MCF 10A (cell line): ENCODE measurements at regions not wholly inside any gene's neighbourhood (a gene's known extent, or its start where the extent isn't known, plus 50 kb on each side); places are given as distances from the start of the nearest gene placed in this dataset.

ENCODE experiments used
- BruUV-seq: library from RNA; stranded (reverse); fragments of 400-500 nt; replicated peaks from 2 replicates; lab custom pipeline; 2021; lab: Mats Ljungman, UMichigan
- CTCF ChIA-PET: fragments of 300-600 bp; sonication (Branson Sonifier 250); formaldehyde crosslinking; extraction: SDS; loops from one replicate; lab custom pipeline; 2021; ENCODE audit warnings: antibody characterized with exemption, inconsistent platforms; lab: Yijun Ruan, JAX
- POLR2A ChIA-PET: fragments of 300-600, 350-650 bp; sonication (Branson Sonifier 250); formaldehyde crosslinking; extraction: SDS; loops from one replicate; lab custom pipeline; 2020; ENCODE audit warnings: antibody characterized with exemption, inconsistent platforms; lab: Yijun Ruan, JAX
- DNase-seq: peaks from one replicate; pipeline ENCODE4 v3.0.0-alpha.2; 2018; ENCODE audit not compliant: unreplicated experiment
- H3K27ac Mint-ChIP-seq: one replicate; pipeline ENCODE4 v1.8.0; 2022; ENCODE audit warnings: mild to moderate bottlenecking, low read depth, mixed read lengths; ENCODE audit not compliant: unreplicated experiment
- H3K27me3 Mint-ChIP-seq: one replicate; pipeline ENCODE4 v1.8.0; 2022; ENCODE audit warnings: mixed read lengths; ENCODE audit not compliant: insufficient read depth, unreplicated experiment
- H3K36me3 Mint-ChIP-seq: one replicate; pipeline ENCODE4 v1.8.0; 2022; ENCODE audit warnings: mild to moderate bottlenecking, moderate library complexity, mixed read lengths; ENCODE audit not compliant: insufficient read depth, unreplicated experiment
- H3K4me1 Mint-ChIP-seq: one replicate; pipeline ENCODE4 v1.8.0; 2022; ENCODE audit warnings: mixed read lengths; ENCODE audit not compliant: insufficient read depth, unreplicated experiment
- H3K4me3 Mint-ChIP-seq: one replicate; pipeline ENCODE4 v1.8.0; 2022; ENCODE audit warnings: mild to moderate bottlenecking, moderate library complexity, mixed read lengths; ENCODE audit not compliant: unreplicated experiment
- H3K9me3 Mint-ChIP-seq: one replicate; pipeline ENCODE4 v1.8.0; 2022; ENCODE audit warnings: mixed read lengths; ENCODE audit not compliant: unreplicated experiment
- CTCF ChIP-seq: fragments of 200-600 bp; IDR thresholded peaks from one replicate; pipeline ENCODE4 v1.8.0; 2022; ENCODE audit warnings: antibody characterized with exemption, mild to moderate bottlenecking; ENCODE audit not compliant: unreplicated experiment
- intact Hi-C: fragments of 100-400 bp; cut with micrococcal nuclease; formaldehyde crosslinking; loops from 2 replicates; pipeline ENCODE4 v1.14.1; 2022

DNA sequence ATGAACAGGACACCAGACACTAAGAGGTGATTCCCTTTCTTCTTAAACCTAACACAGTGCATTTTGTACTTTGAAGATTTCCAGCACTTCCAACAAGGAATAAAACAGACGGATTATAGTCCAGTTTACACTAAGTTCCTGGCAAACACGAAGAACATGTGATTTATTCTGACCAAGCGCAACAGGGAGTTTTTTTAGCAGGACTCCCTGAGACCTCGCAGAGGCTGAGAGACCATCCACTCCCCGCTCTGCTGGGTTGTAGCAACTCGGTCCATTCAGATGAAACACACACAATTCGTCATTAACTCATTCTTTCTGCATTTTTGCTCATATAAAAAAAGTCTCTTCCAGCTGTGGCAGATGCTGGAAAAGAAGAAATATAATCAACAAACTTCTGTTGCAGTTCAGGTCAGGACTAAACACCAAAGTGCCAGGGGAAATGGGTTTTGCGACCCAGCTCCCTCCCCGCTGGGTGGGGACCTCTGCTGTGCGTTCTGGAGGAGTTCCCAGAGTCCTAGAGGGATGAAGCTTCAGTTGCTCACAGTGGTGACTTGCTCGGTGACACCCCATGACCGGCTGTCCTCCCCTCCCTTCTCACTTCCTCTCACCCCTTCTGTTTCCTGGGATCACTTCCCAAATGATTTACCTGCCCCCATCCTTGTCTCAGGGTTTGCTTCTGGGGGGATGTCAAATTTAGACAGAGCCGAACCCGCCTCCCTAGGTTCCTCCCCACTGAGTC is 52.5 kb downstream of the KCNF1 start:
- Mint-ChIP-seq H3K4me3 (no peak overlapping the region), H3K9me3 (no peaks in the 10 kb centered on the region), H3K27ac (no peak overlapping the region), H3K27me3 (peaks cover 71% of the 10 kb centered on the region), H3K36me3 (no peaks in the 10 kb centered on the region), H3K4me1 (peaks cover 9% of the 10 kb centered on the region)
- ChIA-PET CTCF (no interaction called here), POLR2A (interaction anchor here (0.5 kb wide), 1 partner anchor 1340 kb away, joined by 3 read pairs; no protein-coding TSS in a partner anchor)
- no peak for TF ChIP-seq CTCF
- no TSS peak for BruUV-seq
- no peak for DNase-seq
- intact Hi-C loops, result no loop called here

- Mint-ChIP-seq H3K27ac (no peak overlapping the region), H3K9me3 (no peaks in the 10 kb centered on the region), H3K27me3 (peaks cover 80% of the 10 kb centered on the region), H3K36me3 (no peaks in the 10 kb centered on the region), H3K4me1 (peaks cover 9% of the 10 kb centered on the region), H3K4me3 (no peak overlapping the region)
- no peak for TF ChIP-seq CTCF
- ChIA-PET CTCF (interaction anchor here (0.6 kb wide), 2 partner anchors 12 to 64 kb away, joined by 3 to 4 read pairs; no protein-coding TSS in a partner anchor), POLR2A (no interaction called here)
- BruUV-seq, result no TSS peak
- no peak for DNase-seq
- intact Hi-C loops, result no loop called here
Observed at GRCh38 chr2:10965241-10965843, 53.6 kb downstream of the KCNF1 start.

DNA sequence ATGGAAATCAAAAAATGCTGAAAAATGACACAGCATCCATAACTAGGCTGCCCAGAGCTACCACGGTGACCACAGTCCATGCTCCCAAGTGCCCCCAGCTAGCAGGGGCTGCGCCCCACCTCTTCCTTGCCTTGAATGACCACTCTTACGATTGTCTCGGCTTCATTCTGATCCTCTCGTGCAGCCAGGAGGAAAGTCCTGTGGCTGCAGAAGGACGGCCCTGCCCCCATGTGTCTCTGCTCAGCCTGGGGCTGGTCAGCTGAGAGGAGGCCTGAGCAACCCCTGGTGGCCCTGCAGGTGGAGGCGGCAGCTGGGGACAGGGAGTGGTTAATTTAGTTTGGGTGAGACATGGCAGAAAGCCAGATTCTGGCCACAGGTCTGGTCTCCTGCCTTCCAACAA is 54.3 kb downstream of the KCNF1 start:
- TF ChIP-seq CTCF, result no peak
- no peak overlapping the region for H3K4me3 Mint-ChIP-seq
- peaks cover 9% of the 10 kb centered on the region for H3K4me1 Mint-ChIP-seq
- CTCF ChIA-PET, result interaction anchor here (0.6 kb wide), 1 partner anchor 65 kb away, joined by 3 read pairs; no protein-coding TSS in a partner anchor
- no peaks in the 10 kb centered on the region for H3K36me3 Mint-ChIP-seq
- intact Hi-C loops, result no loop called here
- H3K27ac Mint-ChIP-seq, result no peak overlapping the region
- POLR2A ChIA-PET, result no interaction called here
- peaks cover 83% of the 10 kb centered on the region for H3K27me3 Mint-ChIP-seq
- DNase-seq, result no peak
- no TSS peak for BruUV-seq
- H3K9me3 Mint-ChIP-seq, result no peaks in the 10 kb centered on the region

DNA sequence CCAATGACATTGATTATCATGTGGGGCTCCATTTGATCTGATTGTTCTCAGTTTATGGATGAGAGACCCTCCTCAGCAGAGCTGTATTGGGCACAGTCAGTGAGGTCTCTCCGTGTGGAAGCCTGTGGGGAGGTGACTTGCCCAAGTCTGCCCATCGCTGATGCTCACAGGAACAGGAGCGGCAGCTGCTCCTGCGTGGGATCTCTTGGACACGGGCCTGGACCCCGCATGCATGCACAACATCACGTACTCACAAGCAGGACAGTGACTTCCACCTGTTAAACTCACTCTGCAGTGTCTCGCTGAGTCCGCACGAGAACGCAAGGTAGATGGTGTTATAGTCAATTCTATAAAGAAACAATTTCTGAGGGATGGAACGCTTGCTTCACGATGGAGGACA is 55.0 kb downstream of the KCNF1 start:
- intact Hi-C loops, result no loop called here
- Mint-ChIP-seq H3K27me3 (peaks cover 87% of the 10 kb centered on the region), H3K36me3 (no peaks in the 10 kb centered on the region), H3K4me1 (peaks cover 9% of the 10 kb centered on the region), H3K9me3 (no peaks in the 10 kb centered on the region), H3K4me3 (no peak overlapping the region), H3K27ac (no peak overlapping the region)
- ChIA-PET POLR2A (interaction anchor here (1.0 kb wide), 1 partner anchor 154 kb away, joined by 3 read pairs; the partner anchor contains the start of gene PDIA6), CTCF (no interaction called here)
- BruUV-seq, result no TSS peak
- no peak for TF ChIP-seq CTCF
- DNase-seq, result no peak
